ENCODE measurements at regions not wholly inside any gene's neighbourhood (a gene's known extent, or its start where the extent isn't known, plus 50 kb on each side); places are given as distances from the start of the nearest gene placed in this dataset.

DNA sequence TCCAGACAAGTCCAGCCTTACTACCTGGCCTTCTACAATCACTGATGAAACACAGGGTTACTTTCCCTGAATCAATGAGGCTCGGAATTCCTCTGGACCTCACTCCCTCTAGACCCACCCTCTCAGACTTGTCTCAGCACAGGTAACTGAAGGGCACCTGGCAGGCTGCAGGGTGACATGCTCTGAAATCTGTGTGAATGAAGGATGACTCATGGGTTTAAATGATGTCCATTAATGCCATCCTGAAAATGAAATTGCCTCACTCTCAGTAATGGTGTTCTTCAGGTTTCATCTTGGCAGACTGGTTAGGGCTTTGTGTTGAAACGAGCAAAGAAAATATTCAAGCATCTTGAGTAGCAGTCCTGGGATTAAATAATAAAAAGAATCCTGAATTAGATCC lies 134.4 kb downstream of the MAF start:
- TF ChIP-seq CTCF (IDR thresholded peaks at IDR 0.05; ENCODE audit: partially characterized antibody, unreplicated experiment), result no peak
- Mint-ChIP-seq H3K36me3 (ENCODE audit: unreplicated experiment) (no peaks in the 10 kb centered on the region), H3K27me3 (ENCODE audit: unreplicated experiment) (peaks cover 2% of the 10 kb centered on the region), H3K4me3 (ENCODE audit: unreplicated experiment) (no peak overlapping the region), H3K4me1 (ENCODE audit: low read depth, unreplicated experiment) (no peaks in the 10 kb centered on the region), H3K9me3 (ENCODE audit: unreplicated experiment) (no peaks in the 10 kb centered on the region), H3K27ac (ENCODE audit: unreplicated experiment) (no peak overlapping the region)
- DNase-seq, result no peak

GRCh38 chr16:79463841-79464240 lies 136.7 kb downstream of the MAF start:
- Mint-ChIP-seq H3K4me1 (ENCODE audit: low read depth, unreplicated experiment) (no peaks in the 10 kb centered on the region), H3K9me3 (ENCODE audit: unreplicated experiment) (no peaks in the 10 kb centered on the region), H3K36me3 (ENCODE audit: unreplicated experiment) (no peaks in the 10 kb centered on the region), H3K4me3 (ENCODE audit: unreplicated experiment) (no peak overlapping the region), H3K27me3 (ENCODE audit: unreplicated experiment) (peaks cover 2% of the 10 kb centered on the region), H3K27ac (ENCODE audit: unreplicated experiment) (no peak overlapping the region)
- TF ChIP-seq CTCF (IDR thresholded peaks at IDR 0.05; ENCODE audit: partially characterized antibody, unreplicated experiment), result no peak
- DNase-seq, result no peak

- Mint-ChIP-seq H3K36me3 (ENCODE audit: unreplicated experiment) (no peaks in the 10 kb centered on the region), H3K27me3 (ENCODE audit: unreplicated experiment) (no peaks in the 10 kb centered on the region), H3K4me3 (ENCODE audit: unreplicated experiment) (no peak overlapping the region), H3K4me1 (ENCODE audit: low read depth, unreplicated experiment) (peaks cover 2% of the 10 kb centered on the region), H3K27ac (ENCODE audit: unreplicated experiment) (no peak overlapping the region), H3K9me3 (ENCODE audit: unreplicated experiment) (no peaks in the 10 kb centered on the region)
- no peak for DNase-seq
- TF ChIP-seq CTCF (IDR thresholded peaks at IDR 0.05; ENCODE audit: partially characterized antibody, unreplicated experiment), result no peak
These were observed 144.5 kb downstream of the MAF start for GRCh38 chr16:79456036-79456435.

GRCh38 chr16:79452671-79453070 lies 147.9 kb downstream of the MAF start:
- Mint-ChIP-seq H3K4me3 (ENCODE audit: unreplicated experiment) (no peak overlapping the region), H3K9me3 (ENCODE audit: unreplicated experiment) (no peaks in the 10 kb centered on the region), H3K27ac (ENCODE audit: unreplicated experiment) (no peak overlapping the region), H3K27me3 (ENCODE audit: unreplicated experiment) (no peaks in the 10 kb centered on the region), H3K4me1 (ENCODE audit: low read depth, unreplicated experiment) (peaks cover 2% of the 10 kb centered on the region), H3K36me3 (ENCODE audit: unreplicated experiment) (no peaks in the 10 kb centered on the region)
- no peak for TF ChIP-seq CTCF (IDR thresholded peaks at IDR 0.05; ENCODE audit: partially characterized antibody, unreplicated experiment)
- no peak for DNase-seq

DNA sequence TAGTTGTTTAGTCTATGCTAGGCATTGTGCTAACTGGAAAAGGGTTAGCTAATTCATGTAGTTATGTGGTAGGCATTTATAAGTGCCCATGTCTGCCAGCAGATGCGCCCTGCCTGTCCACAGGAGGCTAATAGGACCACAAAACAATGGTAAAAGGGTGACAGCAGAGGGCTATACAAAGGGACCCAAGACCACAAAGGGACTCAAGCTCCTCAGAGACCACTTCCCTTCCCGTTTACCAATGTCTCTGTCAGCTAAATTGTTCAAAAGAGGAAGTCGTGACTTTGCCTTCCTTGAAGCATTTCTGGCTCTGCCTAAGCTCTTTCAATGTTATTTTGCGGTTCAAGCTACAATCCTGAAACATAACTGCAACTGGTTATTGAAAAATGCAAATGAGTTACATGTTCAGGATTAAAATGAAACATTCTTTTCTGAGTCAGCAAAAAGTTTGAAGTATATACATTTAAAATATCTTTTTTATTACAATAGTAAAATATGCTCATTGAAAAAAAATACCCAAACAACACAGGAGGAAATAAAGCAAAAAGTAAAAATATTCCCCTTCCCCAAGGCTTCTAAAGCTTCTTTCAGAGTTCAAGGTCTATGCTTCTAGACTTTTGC lies 149.2 kb downstream of the MAF start:
- H3K36me3 Mint-ChIP-seq (ENCODE audit: unreplicated experiment), result peaks cover 5% of the 10 kb centered on the region

More for the DNA sequence above, 149.2 kb downstream of the MAF start:
- no peak overlapping the region for H3K4me3 Mint-ChIP-seq (ENCODE audit: unreplicated experiment)
- no peaks in the 10 kb centered on the region for H3K9me3 Mint-ChIP-seq (ENCODE audit: unreplicated experiment)
- H3K4me1 Mint-ChIP-seq (ENCODE audit: low read depth, unreplicated experiment), result peaks cover 2% of the 10 kb centered on the region
- H3K27me3 Mint-ChIP-seq (ENCODE audit: unreplicated experiment), result no peaks in the 10 kb centered on the region
- no peak overlapping the region for H3K27ac Mint-ChIP-seq (ENCODE audit: unreplicated experiment)
- no peak for DNase-seq
- TF ChIP-seq CTCF (IDR thresholded peaks at IDR 0.05; ENCODE audit: partially characterized antibody, unreplicated experiment), result no peak

Measured in glutamatergic neuron (in vitro differentiated cells).